ENCODE measurements at regions not wholly inside any gene's neighbourhood (a gene's known extent, or its start where the extent isn't known, plus 50 kb on each side); places are given as distances from the start of the nearest gene placed in this dataset.
"Not testable (repeated sequence)": the region's sequence is repeated elsewhere in the genome, so short reads cannot be mapped to it uniquely, and the experiment has no call there.

DNA sequence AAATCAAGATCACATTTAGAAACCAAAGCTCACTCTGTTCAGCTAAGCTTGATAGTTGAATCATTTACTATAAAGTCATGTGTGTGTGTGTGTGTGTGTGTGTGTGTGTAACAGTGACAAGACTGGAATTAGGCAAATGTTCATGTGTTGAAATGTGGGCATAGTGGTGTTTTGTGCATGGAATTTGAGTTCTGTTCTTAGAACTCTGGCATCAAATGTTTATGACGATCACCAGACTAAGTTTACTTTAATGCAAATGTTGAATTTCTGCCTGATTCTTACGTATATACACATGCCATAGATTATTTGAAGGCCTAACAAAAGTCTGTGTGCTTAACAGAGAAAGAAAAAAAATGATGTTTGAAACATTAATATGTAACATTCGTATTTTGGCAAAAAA is 72.8 kb upstream of the COL5A1 start:
- H3K4me1 ChIP-seq (ENCODE audit: insufficient read depth, low read length), result no peaks in the 10 kb centered on the region
- Mint-ChIP-seq H3K27me3 (no peaks in the 10 kb centered on the region), H3K36me3 (no peaks in the 10 kb centered on the region), H3K9me3 (peaks cover 3 to 30% (median 6%) of the 10 kb centered on the region in 8 donors), H3K27ac (no peak overlapping the region), H3K4me1 (no peaks in the 10 kb centered on the region), H3K4me3 (no peak overlapping the region)
- H3K9me3 ChIP-seq (ENCODE audit: control insufficient read depth in 1 of 2, low read length in 2 of 2), result no peaks in the 10 kb centered on the region
- H3K27ac ChIP-seq (ENCODE audit: low read depth, low read length), result no peak overlapping the region
- H3K4me3 ChIP-seq (ENCODE audit: low read length in 2 of 2), result no peak overlapping the region
- no peaks in the 10 kb centered on the region for H3K36me3 ChIP-seq (ENCODE audit: insufficient read depth, low read length)
- intact Hi-C loops (cut with micrococcal nuclease), result no loop called here
- no peak for DNase-seq
- H3K27me3 ChIP-seq (ENCODE audit: insufficient read depth, low read length), result no peaks in the 10 kb centered on the region
- CTCF ChIA-PET (ENCODE audit: partially characterized antibody), result no interaction called here
- POLR2A ChIA-PET (ENCODE audit: partially characterized antibody), result no interaction called here

GRCh38 chr9:134569626-134570025 is 72.0 kb upstream of the COL5A1 start:
- POLR2A ChIA-PET (ENCODE audit: partially characterized antibody), result no interaction called here
- Mint-ChIP-seq H3K4me3 (no peak overlapping the region), H3K4me1 (no peaks in the 10 kb centered on the region), H3K27me3 (no peaks in the 10 kb centered on the region), H3K9me3 (peaks cover 0 to 28% (median 6%) of the 10 kb centered on the region in 8 donors), H3K36me3 (no peaks in the 10 kb centered on the region), H3K27ac (no peak overlapping the region)
- DNase-seq, result no peak
- H3K4me1 ChIP-seq (ENCODE audit: insufficient read depth, low read length), result no peaks in the 10 kb centered on the region
- CTCF ChIA-PET (ENCODE audit: partially characterized antibody), result no interaction called here
- H3K9me3 ChIP-seq (ENCODE audit: control insufficient read depth in 1 of 2, low read length in 2 of 2), result no peaks in the 10 kb centered on the region
- intact Hi-C loops (cut with micrococcal nuclease), result no loop called here
- H3K27me3 ChIP-seq (ENCODE audit: insufficient read depth, low read length), result no peaks in the 10 kb centered on the region
- no peaks in the 10 kb centered on the region for H3K36me3 ChIP-seq (ENCODE audit: insufficient read depth, low read length)
- H3K27ac ChIP-seq (ENCODE audit: low read depth, low read length), result no peak overlapping the region
- H3K4me3 ChIP-seq (ENCODE audit: low read length in 2 of 2), result no peak overlapping the region

- Mint-ChIP-seq H3K36me3 (no peaks in the 10 kb centered on the region), H3K27me3 (no peaks in the 10 kb centered on the region), H3K4me3 (no peak overlapping the region), H3K27ac (peak overlapping the region in 1 of 7 donors; percentile 24), H3K9me3 (peaks cover 0 to 25% (median 6%) of the 10 kb centered on the region in 8 donors), H3K4me1 (no peaks in the 10 kb centered on the region)
- no peak for DNase-seq
- Histone ChIP-seq H3K9me3 (ENCODE audit: control insufficient read depth in 1 of 2, low read length in 2 of 2) (no peaks in the 10 kb centered on the region), H3K4me1 (ENCODE audit: insufficient read depth, low read length) (no peaks in the 10 kb centered on the region), H3K27ac (ENCODE audit: low read depth, low read length) (no peak overlapping the region), H3K4me3 (ENCODE audit: low read length in 2 of 2) (no peak overlapping the region), H3K27me3 (ENCODE audit: insufficient read depth, low read length) (no peaks in the 10 kb centered on the region), H3K36me3 (ENCODE audit: insufficient read depth, low read length) (no peaks in the 10 kb centered on the region)
- ChIA-PET CTCF (ENCODE audit: partially characterized antibody) (no interaction called here), POLR2A (ENCODE audit: partially characterized antibody) (no interaction called here)
- intact Hi-C loops (cut with micrococcal nuclease), result no loop called here
These were observed 71.4 kb upstream of the COL5A1 start for GRCh38 chr9:134570151-134570621.

- Mint-ChIP-seq H3K4me3 (no peak overlapping the region), H3K4me1 (no peaks in the 10 kb centered on the region), H3K36me3 (no peaks in the 10 kb centered on the region), H3K27me3 (no peaks in the 10 kb centered on the region), H3K27ac (no peak overlapping the region), H3K9me3 (peaks cover 0 to 20% (median 5%) of the 10 kb centered on the region in 8 donors)
- H3K4me3 ChIP-seq (ENCODE audit: low read length in 2 of 2), result no peak overlapping the region
- intact Hi-C loops (cut with micrococcal nuclease), result no loop called here
- DNase-seq, result no peak
- ChIA-PET POLR2A (ENCODE audit: partially characterized antibody) (no interaction called here), CTCF (ENCODE audit: partially characterized antibody) (no interaction called here)
- no peak overlapping the region for H3K27ac ChIP-seq (ENCODE audit: low read depth, low read length)
- no peaks in the 10 kb centered on the region for H3K4me1 ChIP-seq (ENCODE audit: insufficient read depth, low read length)
- H3K9me3 ChIP-seq (ENCODE audit: control insufficient read depth in 1 of 2, low read length in 2 of 2), result no peaks in the 10 kb centered on the region
- H3K27me3 ChIP-seq (ENCODE audit: insufficient read depth, low read length), result no peaks in the 10 kb centered on the region
- no peaks in the 10 kb centered on the region for H3K36me3 ChIP-seq (ENCODE audit: insufficient read depth, low read length)
These were observed 70.8 kb upstream of the COL5A1 start for GRCh38 chr9:134570711-134571325.

GRCh38 chr9:134571326-134571931 is 70.2 kb upstream of the COL5A1 start:
- no peak overlapping the region for H3K27ac ChIP-seq (ENCODE audit: low read depth, low read length)
- H3K36me3 ChIP-seq (ENCODE audit: insufficient read depth, low read length), result no peaks in the 10 kb centered on the region
- no peaks in the 10 kb centered on the region for H3K9me3 ChIP-seq (ENCODE audit: control insufficient read depth in 1 of 2, low read length in 2 of 2)
- H3K27me3 Mint-ChIP-seq, result no peaks in the 10 kb centered on the region
- DNase-seq, result no peak
- ChIA-PET CTCF (ENCODE audit: partially characterized antibody) (no interaction called here), POLR2A (ENCODE audit: partially characterized antibody) (no interaction called here)
- H3K27me3 ChIP-seq (ENCODE audit: insufficient read depth, low read length), result no peaks in the 10 kb centered on the region
- H3K4me1 ChIP-seq (ENCODE audit: insufficient read depth, low read length), result no peaks in the 10 kb centered on the region
- H3K4me1 Mint-ChIP-seq, result no peaks in the 10 kb centered on the region
- H3K4me3 Mint-ChIP-seq, result no peak overlapping the region
- intact Hi-C loops (cut with micrococcal nuclease), result no loop called here
- H3K27ac Mint-ChIP-seq, result peak overlapping the region in 1 of 7 donors; percentile 32
- H3K9me3 Mint-ChIP-seq, result peaks cover 0 to 17% (median 5%) of the 10 kb centered on the region in 8 donors
- no peaks in the 10 kb centered on the region for H3K36me3 Mint-ChIP-seq
- H3K4me3 ChIP-seq (ENCODE audit: low read length in 2 of 2), result no peak overlapping the region

DNA sequence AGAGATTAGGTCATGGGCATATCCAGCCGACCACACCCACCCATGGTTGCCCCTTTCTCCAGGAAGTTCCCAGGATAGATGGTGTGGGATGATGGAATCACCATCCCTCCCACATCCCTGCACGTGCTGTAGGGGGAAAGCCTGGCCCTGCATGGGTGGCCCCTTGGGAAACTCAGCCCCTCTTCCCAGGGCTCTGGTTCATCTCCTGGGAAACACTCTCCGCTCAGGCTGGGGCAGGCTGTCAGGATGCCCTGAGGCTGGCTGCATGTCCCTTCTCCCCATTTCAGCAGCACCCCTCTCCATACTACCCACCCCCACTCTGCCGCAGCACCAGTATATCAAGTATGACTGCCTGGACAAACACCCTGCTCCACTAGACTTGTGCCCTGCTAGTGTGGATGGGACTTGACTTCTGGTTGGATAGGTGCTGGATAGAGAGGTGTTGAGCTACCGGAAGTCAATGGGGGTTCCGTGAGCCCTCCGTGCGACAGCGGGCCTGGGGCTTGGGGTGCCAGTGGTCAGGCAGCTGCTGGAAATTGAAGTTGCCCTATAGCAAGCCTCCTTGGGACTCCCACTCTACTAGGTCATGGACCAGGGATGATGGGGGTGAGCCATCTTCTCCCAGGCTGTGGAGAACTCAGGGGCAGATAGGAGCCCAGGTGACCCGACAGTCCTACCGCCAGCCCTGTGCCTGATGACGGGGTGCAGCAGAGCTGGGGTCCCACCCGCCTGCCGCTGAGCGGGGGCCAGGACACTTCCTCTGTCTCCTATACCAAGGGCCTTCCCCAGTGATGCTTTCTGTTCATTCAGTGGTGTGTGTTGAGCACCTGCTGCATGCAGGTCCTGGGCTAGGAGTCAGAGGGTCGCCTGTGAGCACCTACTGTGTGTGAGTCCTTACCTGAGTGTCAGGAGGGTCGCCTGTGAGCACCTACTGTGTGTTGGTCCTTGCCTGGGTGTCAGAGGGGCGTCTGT is 69.4 kb upstream of the COL5A1 start:
- H3K36me3 ChIP-seq (ENCODE audit: insufficient read depth, low read length), result no peaks in the 10 kb centered on the region
- H3K9me3 Mint-ChIP-seq, result peaks cover 0 to 9% (median 4%) of the 10 kb centered on the region in 8 donors
- no peak overlapping the region for H3K27ac ChIP-seq (ENCODE audit: low read depth, low read length)
- CTCF ChIA-PET (ENCODE audit: partially characterized antibody), result no interaction called here
- no peaks in the 10 kb centered on the region for H3K36me3 Mint-ChIP-seq
- no peak overlapping the region for H3K4me3 Mint-ChIP-seq
- no peaks in the 10 kb centered on the region for H3K27me3 ChIP-seq (ENCODE audit: insufficient read depth, low read length)
- peaks cover 0 to under 1% of the 10 kb centered on the region in 2 donors for H3K27me3 Mint-ChIP-seq
- H3K4me1 Mint-ChIP-seq, result no peaks in the 10 kb centered on the region
- no peaks in the 10 kb centered on the region for H3K9me3 ChIP-seq (ENCODE audit: control insufficient read depth in 1 of 2, low read length in 2 of 2)
- no peak overlapping the region for H3K4me3 ChIP-seq (ENCODE audit: low read length in 2 of 2)
- H3K27ac Mint-ChIP-seq, result no peak overlapping the region
- intact Hi-C loops (cut with micrococcal nuclease), result no loop called here
- DNase-seq, result no peak
- no peaks in the 10 kb centered on the region for H3K4me1 ChIP-seq (ENCODE audit: insufficient read depth, low read length)
- POLR2A ChIA-PET (ENCODE audit: partially characterized antibody), result no interaction called here

GRCh38 chr9:134574686-134575085 is 66.9 kb upstream of the COL5A1 start:
- H3K9me3 Mint-ChIP-seq; H3K4me3 ChIP-seq (ENCODE audit: low read length in 2 of 2); intact Hi-C loops (cut with micrococcal nuclease); H3K9me3 ChIP-seq (ENCODE audit: control insufficient read depth in 1 of 2, low read length in 2 of 2); H3K4me1 ChIP-seq (ENCODE audit: insufficient read depth, low read length); CTCF ChIA-PET (ENCODE audit: partially characterized antibody); H3K36me3 Mint-ChIP-seq; H3K4me3 Mint-ChIP-seq; H3K36me3 ChIP-seq (ENCODE audit: insufficient read depth, low read length); H3K27ac Mint-ChIP-seq; H3K4me1 Mint-ChIP-seq; DNase-seq; H3K27ac ChIP-seq (ENCODE audit: low read depth, low read length); H3K27me3 ChIP-seq (ENCODE audit: insufficient read depth, low read length): not testable (repeated sequence)
- POLR2A ChIA-PET (ENCODE audit: partially characterized antibody), result interaction anchor here (0.7 kb wide), 1 partner anchor 43 kb away, joined by 3 read pairs; no protein-coding TSS in a partner anchor
- peaks cover 10 to 11% of the 10 kb centered on the region in 2 donors for H3K27me3 Mint-ChIP-seq
